Thoracic aorta (tissue), 2 donors: ENCODE measurements at regions not wholly inside any gene's neighbourhood (a gene's known extent, or its start where the extent isn't known, plus 50 kb on each side); places are given as distances from the start of the nearest gene placed in this dataset.
A peak's percentile ranks its signal among the peaks of the same experiment; 100 is the strongest.

Source experiments
- ATAC-seq: fragments of 150-250 bp; one replicate; pipeline ENCODE4 v1.8.0; 2017; ENCODE audit warnings: low read depth; ENCODE audit not compliant: insufficient number of reproducible peaks, low FRiP score
- DNase-seq: peaks from one replicate; pipeline ENCODE4 v3.0.0-alpha.2; 2020; ENCODE audit warnings: low spot score
- H3K27ac ChIP-seq, 2 donors: fragments of 200-600 bp; sonication (generic); 1 replicate in 1 of 2; 2 replicates in 1 of 2; pipeline ENCODE4 v1.5.1; 2016; ENCODE audit warnings: mild to moderate bottlenecking in 2 of 2, moderate library complexity in 2 of 2
- H3K27me3 ChIP-seq: fragments of 200-600 bp; sonication (generic); replicated peaks from 2 replicates; pipeline ENCODE4 v1.6.0; 2016; ENCODE audit warnings: mild to moderate bottlenecking; ENCODE audit not compliant: insufficient read depth
- H3K36me3 ChIP-seq: fragments of 200-600 bp; sonication (generic); one replicate; pipeline ENCODE4 v1.5.1; 2016
- H3K4me1 ChIP-seq, 2 donors: fragments of 200-600 bp; sonication (generic); 1 replicate in 1 of 2; 2 replicates in 1 of 2; pipeline versions ENCODE4 v1.5.1 to v1.6.0; 2016; ENCODE audit warnings: low read depth in 2 of 2, mild to moderate bottlenecking in 1 of 2; ENCODE audit not compliant: control insufficient read depth in 1 of 2
- H3K4me3 ChIP-seq: fragments of 200-600 bp; sonication (generic); 2 replicates; pipeline ENCODE4 v1.5.1; 2016; ENCODE audit warnings: mild to moderate bottlenecking
- H3K9me3 ChIP-seq: fragments of 200-600 bp; sonication (generic); 2 replicates; pipeline ENCODE4 v1.5.1; 2016
- TF ChIP-seq, protein P1 (sequence below): fragments of 200-600 bp; sonication (generic); IDR thresholded peaks from one replicate; pipeline ENCODE4 v1.5.1; 2019; ENCODE audit warnings: antibody characterized with exemption

DNA sequence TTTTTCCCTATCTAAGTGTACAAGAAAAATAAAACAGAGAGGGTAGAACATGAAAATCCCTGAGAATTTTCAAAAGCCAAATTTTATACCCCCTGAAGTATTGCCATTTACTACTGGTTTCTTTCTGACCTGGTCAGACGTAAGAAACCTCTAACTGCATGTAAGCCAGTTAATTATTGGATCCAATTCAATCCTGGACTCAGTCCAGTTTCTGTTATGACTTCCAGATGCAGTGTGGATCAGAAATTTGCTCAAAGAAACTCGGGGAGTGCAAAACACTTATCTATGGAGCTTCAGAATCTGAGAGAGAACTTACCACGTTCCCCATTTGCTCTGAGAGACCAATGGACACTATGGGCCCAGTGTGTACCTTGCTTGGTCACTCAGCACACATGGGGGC, 383.5 kb downstream of the KLHL4 start:
- H3K36me3 ChIP-seq: no peaks in the 10 kb centered on the region
- H3K9me3 ChIP-seq: no peaks in the 10 kb centered on the region
- no peak overlapping the region for H3K27ac ChIP-seq
- DNase-seq: no peak
- peak overlapping the region; percentile 55 for H3K4me3 ChIP-seq
- peaks cover 0 to 3% of the 10 kb centered on the region in 2 donors for H3K4me1 ChIP-seq
- TF ChIP-seq, protein P1, sequence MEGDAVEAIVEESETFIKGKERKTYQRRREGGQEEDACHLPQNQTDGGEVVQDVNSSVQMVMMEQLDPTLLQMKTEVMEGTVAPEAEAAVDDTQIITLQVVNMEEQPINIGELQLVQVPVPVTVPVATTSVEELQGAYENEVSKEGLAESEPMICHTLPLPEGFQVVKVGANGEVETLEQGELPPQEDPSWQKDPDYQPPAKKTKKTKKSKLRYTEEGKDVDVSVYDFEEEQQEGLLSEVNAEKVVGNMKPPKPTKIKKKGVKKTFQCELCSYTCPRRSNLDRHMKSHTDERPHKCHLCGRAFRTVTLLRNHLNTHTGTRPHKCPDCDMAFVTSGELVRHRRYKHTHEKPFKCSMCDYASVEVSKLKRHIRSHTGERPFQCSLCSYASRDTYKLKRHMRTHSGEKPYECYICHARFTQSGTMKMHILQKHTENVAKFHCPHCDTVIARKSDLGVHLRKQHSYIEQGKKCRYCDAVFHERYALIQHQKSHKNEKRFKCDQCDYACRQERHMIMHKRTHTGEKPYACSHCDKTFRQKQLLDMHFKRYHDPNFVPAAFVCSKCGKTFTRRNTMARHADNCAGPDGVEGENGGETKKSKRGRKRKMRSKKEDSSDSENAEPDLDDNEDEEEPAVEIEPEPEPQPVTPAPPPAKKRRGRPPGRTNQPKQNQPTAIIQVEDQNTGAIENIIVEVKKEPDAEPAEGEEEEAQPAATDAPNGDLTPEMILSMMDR: no peak
- no peak for ATAC-seq
- H3K27me3 ChIP-seq: no peaks in the 10 kb centered on the region

DNA sequence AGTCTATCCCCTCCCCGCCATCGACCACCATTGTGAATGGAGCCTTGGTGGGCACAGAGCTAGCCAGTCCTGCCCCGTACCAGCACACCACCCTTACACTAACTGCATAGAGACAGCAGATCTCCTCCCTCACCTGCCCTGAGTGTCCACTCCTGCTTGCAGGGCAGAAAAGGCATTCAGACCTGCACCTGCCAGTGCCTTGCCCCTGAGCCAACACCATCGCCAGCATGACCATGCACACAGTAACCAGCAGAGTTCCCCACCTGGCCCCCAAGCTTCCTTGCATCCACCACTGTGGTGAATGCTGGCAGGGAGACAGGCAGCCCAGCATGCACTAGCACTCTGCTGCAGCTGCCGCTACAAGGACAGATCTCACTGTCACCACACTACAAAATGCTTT, 397.1 kb downstream of the KLHL4 start:
- no peak for ATAC-seq
- H3K27me3 ChIP-seq: no peaks in the 10 kb centered on the region
- DNase-seq: no peak
- no peaks in the 10 kb centered on the region for H3K36me3 ChIP-seq
- H3K9me3 ChIP-seq: no peaks in the 10 kb centered on the region
- H3K27ac ChIP-seq: no peak overlapping the region
- no peak overlapping the region for H3K4me3 ChIP-seq
- TF ChIP-seq, protein P1: no peak
- no peaks in the 10 kb centered on the region for H3K4me1 ChIP-seq

DNA sequence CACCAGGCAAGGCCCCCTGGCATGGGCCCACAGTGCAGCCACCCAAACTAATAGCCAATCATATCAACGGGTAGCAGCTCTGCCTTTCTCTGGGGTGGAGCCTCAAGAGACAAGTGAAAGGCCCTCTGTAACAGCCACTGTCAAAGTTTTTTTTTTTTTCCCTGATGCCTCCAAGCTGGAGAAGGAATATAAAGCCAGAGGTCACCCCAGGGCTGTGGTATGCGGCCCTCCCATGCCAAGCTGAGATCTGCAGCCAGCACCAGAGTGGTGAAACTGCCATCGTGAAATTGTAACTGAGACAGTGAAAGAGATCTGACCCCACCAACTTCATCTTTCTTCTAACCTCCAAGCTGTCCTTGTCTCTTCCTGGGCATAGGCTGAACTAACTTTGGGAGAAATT, 407.0 kb downstream of the KLHL4 start:
- TF ChIP-seq, protein P1: no peak

DNA sequence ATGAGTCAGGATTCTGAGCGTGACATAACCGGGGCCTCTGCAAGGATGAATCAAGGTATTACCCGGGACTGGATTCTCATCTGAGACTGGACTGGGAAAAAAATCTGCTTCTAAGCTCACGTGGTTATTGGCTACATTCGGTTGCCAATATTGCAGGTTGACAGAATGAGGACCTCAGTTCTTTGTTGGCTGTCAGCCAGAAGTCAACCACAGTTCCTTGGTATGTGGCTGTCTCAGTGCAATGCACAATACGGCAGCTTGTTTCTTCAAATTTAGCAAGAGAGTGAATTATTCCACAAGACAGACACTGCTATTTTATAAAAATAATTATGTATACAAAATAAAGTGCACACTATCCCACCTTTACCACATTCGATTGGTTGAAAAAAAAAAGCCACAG, 424.2 kb downstream of the KLHL4 start:
- no peaks in the 10 kb centered on the region for H3K36me3 ChIP-seq
- ATAC-seq (no peak), DNase-seq (no peak)
- no peaks in the 10 kb centered on the region for H3K27me3 ChIP-seq
- H3K27ac ChIP-seq: no peak overlapping the region
- no peak overlapping the region for H3K4me3 ChIP-seq
- H3K4me1 ChIP-seq: no peaks in the 10 kb centered on the region
- TF ChIP-seq, protein P1: no peak
- H3K9me3 ChIP-seq: no peaks in the 10 kb centered on the region

More for the DNA sequence above, 407.0 kb downstream of the KLHL4 start:
- Histone ChIP-seq H3K36me3 (no peaks in the 10 kb centered on the region), H3K4me1 (no peaks in the 10 kb centered on the region), H3K4me3 (no peak overlapping the region), H3K9me3 (no peaks in the 10 kb centered on the region), H3K27ac (no peak overlapping the region), H3K27me3 (no peaks in the 10 kb centered on the region)
- ATAC-seq (no peak), DNase-seq (no peak)

DNA sequence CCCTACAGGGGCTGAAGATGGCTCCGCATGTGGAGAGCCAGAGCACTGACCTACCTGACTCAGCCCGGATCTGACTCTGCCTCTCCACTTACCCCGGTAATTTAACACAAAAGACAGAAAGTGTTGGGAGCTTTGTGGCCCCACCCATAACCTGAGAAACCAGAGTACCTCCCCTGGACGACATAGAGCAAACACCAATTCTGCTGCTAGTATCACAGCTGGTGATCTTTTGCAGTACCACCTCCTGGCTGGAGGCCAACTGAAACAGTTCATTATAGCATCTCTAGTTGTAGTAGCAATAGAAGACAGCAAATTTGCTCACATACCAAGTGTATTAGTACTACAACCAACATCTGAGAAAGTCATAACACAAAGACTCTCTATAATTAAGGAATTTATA, 443.9 kb downstream of the KLHL4 start:
- no peaks in the 10 kb centered on the region for H3K27me3 ChIP-seq
- no peaks in the 10 kb centered on the region for H3K9me3 ChIP-seq
- TF ChIP-seq, protein P1: no peak
- H3K27ac ChIP-seq: no peak overlapping the region
- H3K4me1 ChIP-seq: no peaks in the 10 kb centered on the region
- no peak for DNase-seq
- ATAC-seq: no peak
- H3K4me3 ChIP-seq: no peak overlapping the region
- no peaks in the 10 kb centered on the region for H3K36me3 ChIP-seq
